CD14-positive monocyte (primary cell): ENCODE measurements at regions not wholly inside any gene's neighbourhood (a gene's known extent, or its start where the extent isn't known, plus 50 kb on each side); places are given as distances from the start of the nearest gene placed in this dataset.

Experiments used
- DNase-seq, 3 donors: peaks; one replicate each; pipeline ENCODE4 v3.0.0-alpha.2; 2011 to 2022
- H2AFZ ChIP-seq: 2 replicates; pipeline ENCODE4 v1.6.0; 2012; ENCODE audit warnings: mild to moderate bottlenecking, low read depth, low read length, inconsistent platforms; ENCODE audit not compliant: insufficient read depth, poor library complexity, severe bottlenecking
- H3K27ac ChIP-seq, 2 donors: 1 replicate in 1 of 2; 2 replicates in 1 of 2; pipeline ENCODE4 v1.5.1; 2012 to 2013; ENCODE audit warnings: low read length in 2 of 2, control low read depth in 1 of 2, inconsistent platforms in 1 of 2, low read depth in 1 of 2, mild to moderate bottlenecking in 1 of 2
- H3K27me3 ChIP-seq, 2 donors: one replicate each; pipeline versions ENCODE4 v1.6.0 to v1.6.1; 2011 to 2013; ENCODE audit warnings: low read length in 2 of 2; ENCODE audit not compliant: control insufficient read depth in 2 of 2, insufficient read depth in 2 of 2
- H3K36me3 ChIP-seq, 2 donors: replicated peaks in 1 of 2; 1 replicate in 1 of 2; 2 replicates in 1 of 2; pipeline versions ENCODE4 v1.5.1 to v1.6.1; 2012 to 2013; ENCODE audit warnings: low read length in 2 of 2, control low read depth in 1 of 2, inconsistent platforms in 1 of 2, mild to moderate bottlenecking in 1 of 2; ENCODE audit not compliant: insufficient read depth in 2 of 2, control insufficient read depth in 1 of 2
- H3K4me1 ChIP-seq, 2 donors: 1 replicate in 1 of 2; 2 replicates in 1 of 2; pipeline versions ENCODE4 v1.5.1 to v1.6.1; 2012 to 2013; ENCODE audit warnings: low read length in 2 of 2, control low read depth in 1 of 2, inconsistent platforms in 1 of 2, mild to moderate bottlenecking in 1 of 2, moderate library complexity in 1 of 2; ENCODE audit not compliant: insufficient read depth in 2 of 2, control insufficient read depth in 1 of 2
- H3K4me2 ChIP-seq: replicated peaks from 2 replicates; pipeline ENCODE3; 2012; ENCODE audit warnings: low read length, moderate library complexity, mild to moderate bottlenecking; ENCODE audit not compliant: poor library complexity, severe bottlenecking; ENCODE audit errors: extremely low read depth
- H3K4me3 ChIP-seq, 3 experiments: fragments of 200-600 bp in 1 of 3; sonication (generic) in 1 of 3; replicated peaks in 1 of 3; 1 replicate in 2 of 3; 2 replicates in 1 of 3; pipeline ENCODE4 v1.5.1; 2011 to 2013; ENCODE audit warnings: low read length in 3 of 3, mild to moderate bottlenecking in 3 of 3, control low read depth in 2 of 3, low read depth in 2 of 3, inconsistent platforms in 1 of 3, moderate library complexity in 1 of 3
- H3K79me2 ChIP-seq: 2 replicates; pipeline ENCODE4 v1.6.0; 2012; ENCODE audit warnings: mild to moderate bottlenecking, control low read depth, inconsistent platforms, low read length, moderate library complexity; ENCODE audit not compliant: insufficient read depth
- H3K9ac ChIP-seq: 2 replicates; pipeline ENCODE4 v1.6.0; 2017; ENCODE audit warnings: low read length, mild to moderate bottlenecking; ENCODE audit not compliant: insufficient read depth, poor library complexity, severe bottlenecking
- H3K9me3 ChIP-seq, 2 donors: replicated peaks in 1 of 2; 1 replicate in 1 of 2; 2 replicates in 1 of 2; pipeline versions ENCODE4 v1.5.1 to v1.6.1; 2012 to 2013; ENCODE audit warnings: low read length in 2 of 2, control low read depth in 1 of 2; ENCODE audit not compliant: control insufficient read depth in 1 of 2, insufficient read depth in 1 of 2
- H4K20me1 ChIP-seq: 2 replicates; pipeline ENCODE4 v1.6.0; 2012; ENCODE audit warnings: mild to moderate bottlenecking, low read length, control low read depth, moderate library complexity; ENCODE audit not compliant: insufficient read depth
- H3K27ac Mint-ChIP-seq, 7 donors: one replicate each; pipeline ENCODE4 v1.8.0; 2020; ENCODE audit warnings: mild to moderate bottlenecking in 7 of 7, mixed read lengths in 7 of 7, moderate library complexity in 6 of 7, inconsistent platforms in 2 of 7
- H3K27me3 Mint-ChIP-seq, 3 donors: one replicate each; pipeline ENCODE4 v1.8.0; 2021 to 2022; ENCODE audit warnings: low read depth in 3 of 3, mild to moderate bottlenecking in 3 of 3, mixed read lengths in 3 of 3, moderate library complexity in 3 of 3, inconsistent platforms in 1 of 3
- H3K36me3 Mint-ChIP-seq, 2 donors: one replicate each; pipeline ENCODE4 v1.8.0; 2020; ENCODE audit warnings: mixed read lengths in 2 of 2, inconsistent platforms in 1 of 2, mild to moderate bottlenecking in 1 of 2
- H3K4me1 Mint-ChIP-seq: one replicate; pipeline ENCODE4 v1.8.0; 2020; ENCODE audit warnings: mild to moderate bottlenecking, mixed read lengths
- H3K4me3 Mint-ChIP-seq, 2 donors: one replicate each; pipeline ENCODE4 v1.8.0; 2020; ENCODE audit warnings: mild to moderate bottlenecking in 2 of 2, mixed read lengths in 2 of 2, moderate library complexity in 1 of 2
- H3K9me3 Mint-ChIP-seq, 7 donors: one replicate each; pipeline ENCODE4 v1.8.0; 2020 to 2022; ENCODE audit warnings: mixed read lengths in 7 of 7, mild to moderate bottlenecking in 6 of 7, moderate library complexity in 6 of 7, inconsistent platforms in 2 of 7
- CTCF ChIP-seq: fragments of 200-600 bp; IDR thresholded peaks from one replicate; pipeline ENCODE4 v1.8.0; 2022; ENCODE audit warnings: antibody characterized with exemption, mild to moderate bottlenecking
- WGBS: methylation state at CpG from one replicate; pipeline ENCODE4 v1.1.5; 2013; ENCODE audit warnings: missing lambda C conversion rate; ENCODE audit not compliant: insufficient coverage; 5-methylcytosine and 5-hydroxymethylcytosine counted together
- intact Hi-C, 2 donors: fragments of 100-400 bp; cut with micrococcal nuclease; formaldehyde crosslinking; loops; one replicate each; pipeline versions ENCODE4 v1.15.0 to v1.15.1; 2023

DNA sequence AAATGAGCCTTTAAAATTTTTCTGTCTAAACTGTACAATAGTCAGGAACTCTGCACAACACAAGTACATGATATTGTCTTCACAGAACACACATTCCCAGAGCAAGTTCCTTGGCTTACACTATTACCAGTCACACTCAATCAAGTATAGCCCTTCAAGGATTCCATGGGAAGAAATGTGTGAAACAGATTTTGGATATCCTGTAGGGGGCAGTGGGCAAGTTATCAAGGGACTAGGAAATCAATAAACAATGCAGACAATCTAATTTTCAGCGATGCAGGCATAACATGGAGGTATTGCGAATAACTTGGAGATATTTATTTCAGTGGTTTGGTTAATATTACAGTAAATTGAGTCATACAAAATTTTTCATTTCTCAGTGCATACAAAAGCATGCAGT is 1171.5 kb upstream of the NUDT12 start:
- Histone ChIP-seq H2AFZ (no peak overlapping the region), H3K9me3 (no peaks in the 10 kb centered on the region), H3K9ac (no peak overlapping the region), H3K4me3 (no peak overlapping the region), H3K4me1 (no peaks in the 10 kb centered on the region), H3K27ac (no peak overlapping the region), H3K4me2 (no peak overlapping the region), H4K20me1 (no peaks in the 10 kb centered on the region), H3K36me3 (no peaks in the 10 kb centered on the region), H3K79me2 (no peaks in the 10 kb centered on the region), H3K27me3 (no peaks in the 10 kb centered on the region)
- WGBS, result no CpG with 5 or more reads among the region's 2 CpGs
- no peaks in the 10 kb centered on the region for H3K36me3 Mint-ChIP-seq
- H3K9me3 Mint-ChIP-seq, result peaks cover 0 to 4% (median 0%) of the 10 kb centered on the region in 7 donors
- H3K27ac Mint-ChIP-seq, result no peak overlapping the region
- intact Hi-C loops, result no loop called here
- H3K4me3 Mint-ChIP-seq, result no peak overlapping the region
- no peaks in the 10 kb centered on the region for H3K4me1 Mint-ChIP-seq
- H3K27me3 Mint-ChIP-seq, result no peaks in the 10 kb centered on the region
- no peak for DNase-seq
- no peak for TF ChIP-seq CTCF

- H3K4me1 ChIP-seq, result no peaks in the 10 kb centered on the region
- no peak overlapping the region for H3K4me3 Mint-ChIP-seq
- no peaks in the 10 kb centered on the region for H3K36me3 ChIP-seq
- no peaks in the 10 kb centered on the region for H3K27me3 ChIP-seq
- no CpG with 5 or more reads among the region's 2 CpGs for WGBS
- intact Hi-C loops, result no loop called here
- no peak overlapping the region for H2AFZ ChIP-seq
- no peaks in the 10 kb centered on the region for H3K4me1 Mint-ChIP-seq
- TF ChIP-seq CTCF, result no peak
- no peak overlapping the region for H3K27ac ChIP-seq
- H3K4me3 ChIP-seq, result no peak overlapping the region
- DNase-seq, result no peak
- no peaks in the 10 kb centered on the region for H3K79me2 ChIP-seq
- no peak overlapping the region for H3K4me2 ChIP-seq
- no peaks in the 10 kb centered on the region for H3K36me3 Mint-ChIP-seq
- no peaks in the 10 kb centered on the region for H4K20me1 ChIP-seq
- no peaks in the 10 kb centered on the region for H3K9me3 ChIP-seq
- H3K27ac Mint-ChIP-seq, result no peak overlapping the region
- H3K27me3 Mint-ChIP-seq, result no peaks in the 10 kb centered on the region
- peaks cover 0 to 4% (median 0%) of the 10 kb centered on the region in 7 donors for H3K9me3 Mint-ChIP-seq
- no peak overlapping the region for H3K9ac ChIP-seq
These were observed 1170.6 kb upstream of the NUDT12 start for GRCh38 chr5:104733063-104733669.
